AG10803 (cell line): ENCODE measurements at regions not wholly inside any gene's neighbourhood (a gene's known extent, or its start where the extent isn't known, plus 50 kb on each side); places are given as distances from the start of the nearest gene placed in this dataset.

Source experiments
- DNase-seq: peaks from one replicate; pipeline ENCODE4 v3.0.0; 2010; ENCODE audit warnings: low read depth
- H3K4me3 ChIP-seq: 2 replicates; pipeline ENCODE4 v1.5.1; 2011; ENCODE audit warnings: mild to moderate bottlenecking, low read length, control low read depth
- CTCF ChIP-seq: conservative IDR thresholded peaks from 2 replicates; pipeline ENCODE4 v1.5.1; 2011; ENCODE audit warnings: mild to moderate bottlenecking, low read length, control low read depth, inconsistent platforms

- no peak for TF ChIP-seq CTCF
- no peak overlapping the region for H3K4me3 ChIP-seq
- DNase-seq: no peak
Measured at GRCh38 chr17:72554508-72554907, 433.7 kb downstream of the SOX9 start.

- no peak for DNase-seq
- TF ChIP-seq CTCF: no peak
- H3K4me3 ChIP-seq: no peak overlapping the region
Measured at GRCh38 chr17:72555052-72555451, 434.2 kb downstream of the SOX9 start.

- H3K4me3 ChIP-seq: no peak overlapping the region
- peak; percentile 45 for DNase-seq
- peak; percentile 82 for TF ChIP-seq CTCF
Measured at GRCh38 chr17:72556944-72557826, 436.4 kb downstream of the SOX9 start.

GRCh38 chr17:72558971-72559476 lies 438.2 kb downstream of the SOX9 start:
- no peak for DNase-seq
- no peak overlapping the region for H3K4me3 ChIP-seq
- TF ChIP-seq CTCF: no peak

GRCh38 chr17:72560303-72561247 lies 439.8 kb downstream of the SOX9 start:
- H3K4me3 ChIP-seq: no peak overlapping the region
- peak; percentile 83 for TF ChIP-seq CTCF
- DNase-seq: peak; percentile 34

- H3K4me3 ChIP-seq: no peak overlapping the region
- TF ChIP-seq CTCF: no peak
- no peak for DNase-seq
Measured at GRCh38 chr17:72561266-72561665, 440.4 kb downstream of the SOX9 start.
